ENCODE measurements at regions not wholly inside any gene's neighbourhood (a gene's known extent, or its start where the extent isn't known, plus 50 kb on each side); places are given as distances from the start of the nearest gene placed in this dataset.

DNA sequence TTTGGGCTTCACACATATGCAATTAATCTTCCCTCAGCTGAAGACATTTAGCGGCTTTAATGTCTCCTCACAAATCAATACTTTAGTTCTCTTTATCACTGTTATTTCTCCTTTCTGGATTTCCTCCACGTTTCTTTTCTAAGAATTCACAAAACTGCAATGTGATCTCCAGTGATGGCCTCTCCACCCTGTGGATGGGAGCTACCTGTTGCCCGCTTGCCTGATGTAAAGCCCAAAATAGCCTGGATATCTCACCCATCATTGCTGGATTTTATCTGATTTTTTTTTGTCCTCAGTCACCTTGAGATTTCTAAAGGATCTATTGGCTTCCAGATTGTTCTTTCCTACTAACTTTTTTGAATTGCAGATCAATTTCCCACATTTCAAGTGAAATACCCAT is 129.3 kb upstream of the FAM241A start:
- Histone ChIP-seq H3K79me2 (ENCODE audit: insufficient read depth, low read length) (no peaks in the 10 kb centered on the region), H3K9ac (ENCODE audit: low read length) (no peak overlapping the region), H3K27me3 (ENCODE audit: low read length) (no peaks in the 10 kb centered on the region), H3F3A (ENCODE audit: insufficient read depth) (no peaks in the 10 kb centered on the region), H3K9me3 (ENCODE audit: insufficient read depth, low read length) (no peaks in the 10 kb centered on the region), H4K20me1 (ENCODE audit: low read depth, low read length) (no peaks in the 10 kb centered on the region), H3K4me2 (ENCODE audit: low read depth, low read length, poor library complexity, severe bottlenecking) (no peak overlapping the region), H3K36me3 (ENCODE audit: low read length) (no peaks in the 10 kb centered on the region), H3K4me3 (ENCODE audit: insufficient read depth, low read length, poor library complexity, severe bottlenecking) (no peak overlapping the region), H2AFZ (ENCODE audit: low read depth, low read length, severe bottlenecking) (no peak overlapping the region), H3K27ac (ENCODE audit: low read depth, low read length) (no peak overlapping the region), H3K9me2 (replicated peaks; ENCODE audit: insufficient read depth, low read length) (no peaks in the 10 kb centered on the region)
- TF ChIP-seq, protein P1, sequence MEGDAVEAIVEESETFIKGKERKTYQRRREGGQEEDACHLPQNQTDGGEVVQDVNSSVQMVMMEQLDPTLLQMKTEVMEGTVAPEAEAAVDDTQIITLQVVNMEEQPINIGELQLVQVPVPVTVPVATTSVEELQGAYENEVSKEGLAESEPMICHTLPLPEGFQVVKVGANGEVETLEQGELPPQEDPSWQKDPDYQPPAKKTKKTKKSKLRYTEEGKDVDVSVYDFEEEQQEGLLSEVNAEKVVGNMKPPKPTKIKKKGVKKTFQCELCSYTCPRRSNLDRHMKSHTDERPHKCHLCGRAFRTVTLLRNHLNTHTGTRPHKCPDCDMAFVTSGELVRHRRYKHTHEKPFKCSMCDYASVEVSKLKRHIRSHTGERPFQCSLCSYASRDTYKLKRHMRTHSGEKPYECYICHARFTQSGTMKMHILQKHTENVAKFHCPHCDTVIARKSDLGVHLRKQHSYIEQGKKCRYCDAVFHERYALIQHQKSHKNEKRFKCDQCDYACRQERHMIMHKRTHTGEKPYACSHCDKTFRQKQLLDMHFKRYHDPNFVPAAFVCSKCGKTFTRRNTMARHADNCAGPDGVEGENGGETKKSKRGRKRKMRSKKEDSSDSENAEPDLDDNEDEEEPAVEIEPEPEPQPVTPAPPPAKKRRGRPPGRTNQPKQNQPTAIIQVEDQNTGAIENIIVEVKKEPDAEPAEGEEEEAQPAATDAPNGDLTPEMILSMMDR (IDR thresholded peaks at IDR 0.05; ENCODE audit: insufficient read depth, low read length, poor library complexity, severe bottlenecking): no peak
- no peak for TF ChIP-seq EZH2phosphoT487 (conservative IDR thresholded peaks at IDR 0.05; ENCODE audit: low read length)

DNA sequence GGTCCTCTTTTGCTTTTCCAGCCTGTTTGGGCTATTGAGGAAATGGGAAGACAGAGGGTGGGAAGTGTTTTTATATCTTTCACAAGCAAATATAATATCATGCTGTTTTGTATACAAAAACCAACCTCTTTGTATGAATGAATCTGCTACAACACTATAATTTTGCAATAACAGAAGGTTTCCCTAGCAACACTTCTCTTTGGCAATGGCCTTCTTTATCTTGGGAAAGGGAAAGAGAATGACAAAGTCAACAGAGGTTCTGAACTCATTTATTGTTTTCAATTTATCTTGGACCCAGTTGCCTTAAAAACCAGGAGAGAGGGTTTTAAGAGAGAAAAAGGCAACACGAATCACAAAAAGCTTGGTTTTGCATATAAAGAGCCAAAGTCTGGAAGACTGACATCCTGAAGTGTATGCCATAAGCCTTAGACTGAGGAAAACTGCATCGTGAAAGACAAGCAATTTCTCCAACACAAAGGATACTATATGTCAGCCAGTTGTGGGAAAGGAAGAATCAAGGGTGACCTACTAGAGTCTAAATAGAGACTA is 121.8 kb upstream of the FAM241A start:
- no peak overlapping the region for H3K9ac ChIP-seq (ENCODE audit: low read length)
- no peak for TF ChIP-seq EZH2phosphoT487 (conservative IDR thresholded peaks at IDR 0.05; ENCODE audit: low read length)
- TF ChIP-seq, protein P1 (IDR thresholded peaks at IDR 0.05; ENCODE audit: insufficient read depth, low read length, poor library complexity, severe bottlenecking): no peak
- no peaks in the 10 kb centered on the region for H4K20me1 ChIP-seq (ENCODE audit: low read depth, low read length)
- H2AFZ ChIP-seq (ENCODE audit: low read depth, low read length, severe bottlenecking): no peak overlapping the region
- H3K9me2 ChIP-seq (replicated peaks; ENCODE audit: insufficient read depth, low read length): no peaks in the 10 kb centered on the region
- no peaks in the 10 kb centered on the region for H3K36me3 ChIP-seq (ENCODE audit: low read length)
- H3K4me2 ChIP-seq (ENCODE audit: low read depth, low read length, poor library complexity, severe bottlenecking): no peak overlapping the region
- no peak overlapping the region for H3K27ac ChIP-seq (ENCODE audit: low read depth, low read length)
- no peak overlapping the region for H3K4me3 ChIP-seq (ENCODE audit: insufficient read depth, low read length, poor library complexity, severe bottlenecking)
- H3K27me3 ChIP-seq (ENCODE audit: low read length): no peaks in the 10 kb centered on the region
- no peaks in the 10 kb centered on the region for H3F3A ChIP-seq (ENCODE audit: insufficient read depth)
- H3K9me3 ChIP-seq (ENCODE audit: insufficient read depth, low read length): no peaks in the 10 kb centered on the region
- no peaks in the 10 kb centered on the region for H3K79me2 ChIP-seq (ENCODE audit: insufficient read depth, low read length)

DNA sequence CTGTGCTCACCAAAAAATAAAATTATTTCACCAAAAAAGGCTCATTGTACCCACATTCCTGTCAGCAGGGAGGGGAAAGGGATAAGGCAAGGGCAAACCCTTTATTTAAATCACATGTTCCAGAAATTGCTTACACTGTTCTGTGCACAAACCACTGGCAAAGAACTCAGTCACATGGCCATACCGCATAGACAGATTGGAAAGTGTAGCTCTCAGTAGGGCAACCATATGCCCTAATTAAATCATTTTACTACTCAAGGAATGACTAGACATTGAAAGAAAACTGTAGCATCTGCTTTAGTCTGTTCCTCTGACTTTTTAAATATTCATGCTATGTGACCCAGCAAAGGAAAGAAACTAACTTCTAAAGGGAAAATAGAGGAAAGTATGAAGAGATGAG is 119.2 kb upstream of the FAM241A start:
- no peak overlapping the region for H3K27ac ChIP-seq (ENCODE audit: low read depth, low read length)
- H3K4me2 ChIP-seq (ENCODE audit: low read depth, low read length, poor library complexity, severe bottlenecking): no peak overlapping the region
- TF ChIP-seq, protein P1 (IDR thresholded peaks at IDR 0.05; ENCODE audit: insufficient read depth, low read length, poor library complexity, severe bottlenecking): no peak
- no peak for TF ChIP-seq EZH2phosphoT487 (conservative IDR thresholded peaks at IDR 0.05; ENCODE audit: low read length)
- no peaks in the 10 kb centered on the region for H3K9me2 ChIP-seq (replicated peaks; ENCODE audit: insufficient read depth, low read length)
- no peaks in the 10 kb centered on the region for H4K20me1 ChIP-seq (ENCODE audit: low read depth, low read length)
- no peaks in the 10 kb centered on the region for H3K79me2 ChIP-seq (ENCODE audit: insufficient read depth, low read length)
- no peak overlapping the region for H2AFZ ChIP-seq (ENCODE audit: low read depth, low read length, severe bottlenecking)
- no peaks in the 10 kb centered on the region for H3K9me3 ChIP-seq (ENCODE audit: insufficient read depth, low read length)
- H3K36me3 ChIP-seq (ENCODE audit: low read length): no peaks in the 10 kb centered on the region
- H3K9ac ChIP-seq (ENCODE audit: low read length): no peak overlapping the region
- no peak overlapping the region for H3K4me3 ChIP-seq (ENCODE audit: insufficient read depth, low read length, poor library complexity, severe bottlenecking)
- no peaks in the 10 kb centered on the region for H3F3A ChIP-seq (ENCODE audit: insufficient read depth)
- no peaks in the 10 kb centered on the region for H3K27me3 ChIP-seq (ENCODE audit: low read length)
